MM.1S (cell line): ENCODE measurements at regions not wholly inside any gene's neighbourhood (a gene's known extent, or its start where the extent isn't known, plus 50 kb on each side); places are given as distances from the start of the nearest gene placed in this dataset.

ENCODE experiments used
- EZH2 ChIP-seq: fragments of 300-600 bp; sonication (generic); optimal IDR thresholded peaks from 2 replicates; pipeline ENCODE3; 2017; ENCODE audit warnings: low read depth, mild to moderate bottlenecking, antibody characterized with exemption, low read length, mixed read lengths
- EZH2phosphoT487 ChIP-seq: fragments of 300-600 bp; sonication (generic); IDR thresholded peaks from 2 replicates; pipeline ENCODE4 v1.6.1; 2018; ENCODE audit warnings: antibody characterized with exemption, low read length
- TF ChIP-seq, protein P1 (sequence below): fragments of 300-600 bp; sonication (generic); IDR thresholded peaks from 2 replicates; pipeline ENCODE4 v1.5.1; 2016; ENCODE audit warnings: antibody characterized with exemption, low read length, mixed read lengths

DNA sequence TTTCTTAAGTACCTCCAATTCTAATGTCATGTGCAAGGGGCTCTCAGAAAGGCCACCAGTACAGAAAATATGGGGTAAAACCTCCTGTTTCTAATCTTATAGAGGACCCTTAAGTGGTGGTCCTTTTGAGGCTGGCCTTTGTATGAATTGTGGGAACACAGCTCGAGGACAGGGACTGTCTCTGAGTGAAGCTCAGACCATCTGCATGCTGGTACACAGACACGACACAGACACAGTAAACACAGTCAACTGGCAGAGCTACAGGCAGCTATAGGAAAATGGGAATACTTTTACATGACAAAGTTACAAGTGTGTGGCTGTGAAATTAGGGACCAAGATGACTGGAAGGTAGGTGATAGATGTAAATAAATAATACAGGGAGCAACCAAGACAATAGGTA, 143.9 kb upstream of the PREP start:
- TF ChIP-seq EZH2 (no peak), EZH2phosphoT487 (no peak)
- TF ChIP-seq, protein P1, sequence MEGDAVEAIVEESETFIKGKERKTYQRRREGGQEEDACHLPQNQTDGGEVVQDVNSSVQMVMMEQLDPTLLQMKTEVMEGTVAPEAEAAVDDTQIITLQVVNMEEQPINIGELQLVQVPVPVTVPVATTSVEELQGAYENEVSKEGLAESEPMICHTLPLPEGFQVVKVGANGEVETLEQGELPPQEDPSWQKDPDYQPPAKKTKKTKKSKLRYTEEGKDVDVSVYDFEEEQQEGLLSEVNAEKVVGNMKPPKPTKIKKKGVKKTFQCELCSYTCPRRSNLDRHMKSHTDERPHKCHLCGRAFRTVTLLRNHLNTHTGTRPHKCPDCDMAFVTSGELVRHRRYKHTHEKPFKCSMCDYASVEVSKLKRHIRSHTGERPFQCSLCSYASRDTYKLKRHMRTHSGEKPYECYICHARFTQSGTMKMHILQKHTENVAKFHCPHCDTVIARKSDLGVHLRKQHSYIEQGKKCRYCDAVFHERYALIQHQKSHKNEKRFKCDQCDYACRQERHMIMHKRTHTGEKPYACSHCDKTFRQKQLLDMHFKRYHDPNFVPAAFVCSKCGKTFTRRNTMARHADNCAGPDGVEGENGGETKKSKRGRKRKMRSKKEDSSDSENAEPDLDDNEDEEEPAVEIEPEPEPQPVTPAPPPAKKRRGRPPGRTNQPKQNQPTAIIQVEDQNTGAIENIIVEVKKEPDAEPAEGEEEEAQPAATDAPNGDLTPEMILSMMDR: no peak
